ENCODE measurements at regions not wholly inside any gene's neighbourhood (a gene's known extent, or its start where the extent isn't known, plus 50 kb on each side); places are given as distances from the start of the nearest gene placed in this dataset.

DNA sequence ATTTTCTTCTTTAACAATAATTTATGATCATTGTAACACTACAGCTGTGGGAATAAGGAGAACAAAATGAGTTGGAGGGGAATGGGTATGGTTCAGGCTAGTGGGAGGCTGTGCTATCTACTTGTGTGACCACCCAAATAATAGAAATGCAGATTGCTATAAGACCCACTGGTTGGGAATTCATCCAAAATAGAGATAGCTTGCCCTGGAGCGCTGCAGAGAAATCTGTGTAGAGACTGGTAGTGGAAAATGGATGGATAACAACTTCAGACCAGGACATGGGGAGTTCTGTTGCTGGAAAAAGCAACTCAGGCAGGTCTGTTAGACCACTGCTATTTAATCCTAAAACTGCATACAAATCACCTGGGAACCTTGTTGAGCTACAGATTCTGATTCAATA, 137.1 kb upstream of the MKLN1 start:
- no peak for DNase-seq

DNA sequence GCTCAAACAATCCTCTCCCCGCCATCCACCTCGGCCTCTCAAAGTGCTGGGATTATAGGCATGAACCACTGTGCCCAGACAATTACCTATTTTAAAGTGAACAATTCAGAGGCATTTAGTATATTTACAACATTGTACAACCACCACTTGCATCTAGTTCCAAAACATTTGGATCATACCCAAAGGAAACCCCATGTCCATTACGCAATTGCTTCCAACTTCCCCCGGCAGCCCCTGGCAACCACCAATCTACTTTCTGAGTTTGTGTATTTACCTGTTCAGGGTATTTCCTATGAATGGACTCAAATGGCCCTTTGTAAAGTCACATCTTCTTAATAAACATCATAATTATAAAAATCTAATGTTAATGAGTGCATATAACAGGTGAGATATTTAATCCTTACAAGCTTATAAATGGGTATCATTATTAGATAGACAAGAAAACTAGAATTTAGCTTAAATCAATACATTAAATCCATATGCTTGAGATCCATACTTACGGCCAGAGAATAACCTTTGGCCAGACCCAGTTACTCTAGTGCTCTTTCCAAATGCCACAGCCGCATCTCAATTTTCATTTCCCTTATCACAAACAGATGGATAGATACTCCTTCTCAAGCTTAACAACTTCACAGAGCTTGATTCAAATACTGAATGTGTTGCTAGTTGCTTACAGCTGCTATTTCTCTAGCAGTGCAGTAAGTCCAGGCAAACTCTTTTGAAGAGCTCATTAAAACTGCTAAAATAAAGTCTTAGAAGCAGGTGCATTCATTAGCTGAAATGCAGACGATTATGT, 133.4 kb upstream of the MKLN1 start:
- DNase-seq = peak; percentile 30 to 45

DNA sequence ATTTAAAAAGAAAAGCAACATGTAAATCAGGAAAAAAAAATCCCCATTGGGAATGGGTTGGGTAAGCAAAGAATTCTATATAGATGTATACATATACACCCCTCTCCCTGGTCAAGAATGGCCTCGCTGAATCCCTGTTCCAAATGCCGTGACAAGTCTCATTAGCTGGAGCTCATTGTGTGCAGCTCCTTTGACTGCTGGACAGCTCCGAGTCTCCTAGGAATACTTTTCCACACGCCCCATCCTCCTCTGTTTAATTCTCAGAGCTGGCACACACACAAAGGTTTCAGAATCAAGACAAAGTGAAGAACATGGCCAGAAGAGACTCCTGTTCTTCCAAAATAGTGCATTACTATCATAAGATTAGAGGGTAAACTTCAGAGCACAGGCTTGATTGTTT, 130.9 kb upstream of the MKLN1 start:
- DNase-seq = no peak

DNA sequence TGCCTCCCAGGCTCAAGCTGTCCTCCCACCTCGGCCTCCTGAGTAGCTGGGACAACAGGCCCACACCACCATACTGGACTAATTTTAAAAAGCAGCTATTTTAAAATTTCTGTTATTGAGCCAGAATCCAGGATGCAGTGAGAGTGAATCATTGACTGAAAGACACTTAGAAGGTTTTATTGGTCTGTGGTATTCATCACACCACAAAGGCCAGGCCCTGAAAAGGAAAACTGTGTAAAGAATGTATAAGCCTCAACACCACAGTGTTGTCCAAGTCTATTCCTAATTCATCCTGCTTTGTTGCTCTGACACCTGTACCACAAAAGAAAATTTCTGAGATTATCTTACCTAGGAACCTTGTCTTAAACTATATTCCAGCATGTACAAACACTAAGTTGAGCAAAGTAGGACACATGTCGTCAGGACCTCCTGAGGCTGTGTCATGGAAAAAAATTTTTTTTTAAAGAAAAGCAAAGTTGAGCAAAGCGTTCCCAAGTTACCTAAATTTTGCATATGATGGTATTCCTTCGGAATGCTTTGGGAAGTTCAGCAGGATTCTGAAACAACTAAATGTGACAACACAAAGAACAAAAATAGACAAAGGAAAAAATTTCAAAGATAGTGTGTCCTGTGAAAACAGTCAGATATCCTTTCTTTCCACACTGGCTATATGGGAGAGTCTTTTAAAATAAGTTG, 129.6 kb upstream of the MKLN1 start:
- DNase-seq = no peak

DNA sequence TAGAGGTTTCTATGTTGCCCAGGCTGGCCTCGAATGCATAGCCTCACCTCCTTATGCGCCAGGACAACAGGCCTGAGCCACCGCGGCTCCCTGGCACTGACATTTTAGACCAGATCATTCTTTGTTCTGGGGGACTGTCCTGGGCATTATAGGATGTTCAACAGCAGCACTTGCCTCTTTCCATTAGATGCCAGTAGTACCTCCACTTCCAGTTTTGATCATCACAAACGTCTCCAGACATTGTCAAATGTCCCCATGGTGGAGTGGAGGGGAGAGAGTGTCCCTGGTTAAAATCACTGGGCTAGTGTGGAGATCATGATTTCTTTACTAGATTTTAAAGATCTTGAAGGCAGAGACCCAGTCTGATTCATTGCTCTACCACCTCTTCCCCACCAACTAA, 125.2 kb upstream of the MKLN1 start:
- no peak for DNase-seq

DNA sequence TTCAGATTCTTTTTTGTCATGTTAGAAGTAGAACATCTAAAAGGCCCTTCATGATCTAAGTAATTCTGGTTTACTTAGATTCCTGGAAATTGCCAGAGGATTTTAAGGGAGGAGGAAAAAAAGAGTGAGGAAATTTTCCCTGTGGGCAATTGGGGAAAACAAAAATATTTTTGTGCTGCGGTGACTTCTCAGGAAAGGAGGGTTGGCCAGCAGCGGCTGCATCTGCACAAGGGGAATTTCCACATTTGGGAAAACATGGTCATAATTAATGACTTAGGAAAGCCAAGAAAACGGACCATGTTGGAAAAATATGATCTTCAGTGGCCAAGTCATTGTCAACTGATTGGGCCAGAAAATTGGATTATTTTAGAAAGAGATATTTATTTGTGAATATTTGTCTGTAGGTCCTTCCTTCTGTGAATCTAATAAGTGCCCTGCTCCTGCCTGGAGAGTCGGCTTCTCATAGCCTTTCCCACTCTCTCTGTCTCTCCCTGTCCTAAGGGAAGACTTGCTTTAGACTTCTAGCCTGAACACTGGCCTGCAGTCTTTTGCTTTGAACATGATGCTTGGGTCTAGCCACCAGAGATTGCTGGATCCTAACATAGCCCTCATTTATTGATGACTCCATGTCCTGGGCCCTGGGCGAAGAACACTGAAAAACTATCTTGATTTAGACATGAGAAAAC, 124.2 kb upstream of the MKLN1 start:
- no peak for DNase-seq

DNA sequence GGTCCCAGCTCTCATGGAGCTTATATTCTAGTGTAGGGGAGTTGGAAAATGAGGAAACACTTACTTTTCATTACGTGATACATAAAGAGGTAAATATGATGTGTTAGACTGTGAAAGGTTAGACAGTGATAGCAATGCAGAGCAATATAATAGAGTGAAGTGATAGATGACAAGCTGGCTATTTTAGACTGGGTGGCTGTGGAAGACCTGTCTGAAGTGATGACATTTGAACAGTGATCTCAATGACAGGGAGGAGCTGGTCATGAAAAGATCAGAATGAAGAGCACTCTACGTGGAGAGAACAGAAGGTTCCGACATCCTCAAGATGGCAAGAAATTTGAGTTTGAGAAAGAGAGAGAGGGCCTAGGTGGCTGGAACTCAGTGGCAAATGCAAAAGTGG, 118.9 kb upstream of the MKLN1 start:
- no peak for DNase-seq

DNA sequence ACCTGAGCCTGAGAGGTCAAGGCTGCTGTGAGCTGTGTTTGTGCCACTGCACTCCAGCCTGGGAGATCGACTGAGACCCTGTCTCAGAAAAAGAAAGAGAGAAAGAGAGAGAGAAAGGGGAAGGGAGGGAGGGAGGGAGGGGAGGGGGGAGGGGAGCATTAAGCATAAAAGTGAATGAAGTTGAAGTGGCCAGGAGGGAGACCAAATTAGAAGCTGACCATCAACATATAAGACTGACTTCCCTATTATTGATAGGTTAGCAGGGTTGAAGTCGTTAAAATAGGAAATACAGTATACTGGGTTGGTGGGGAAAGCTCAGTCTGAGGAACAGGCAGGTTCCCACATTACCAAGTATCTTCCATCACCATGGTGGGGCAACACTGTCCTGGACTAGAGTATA, 117.1 kb upstream of the MKLN1 start:
- DNase-seq = no peak

DNA sequence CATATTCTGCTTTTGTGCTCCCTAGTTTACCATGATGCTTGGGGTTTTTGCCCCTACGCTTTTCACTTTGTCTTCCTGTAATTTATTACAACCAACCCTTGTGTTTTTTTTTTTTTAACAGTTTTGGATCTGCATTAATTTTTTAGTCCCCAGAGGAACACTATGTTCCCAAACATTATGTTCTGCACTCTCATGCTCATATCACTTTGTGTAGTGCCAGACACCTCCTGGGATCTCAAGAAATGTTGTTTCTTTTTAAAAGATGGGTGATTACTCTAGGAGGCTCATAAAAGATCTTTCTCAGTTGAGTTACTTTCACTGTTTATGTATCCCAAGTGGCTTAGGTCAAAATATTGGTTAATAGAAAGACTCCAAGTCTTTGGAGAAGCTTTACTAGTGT, 116.2 kb upstream of the MKLN1 start:
- DNase-seq = no peak

DNA sequence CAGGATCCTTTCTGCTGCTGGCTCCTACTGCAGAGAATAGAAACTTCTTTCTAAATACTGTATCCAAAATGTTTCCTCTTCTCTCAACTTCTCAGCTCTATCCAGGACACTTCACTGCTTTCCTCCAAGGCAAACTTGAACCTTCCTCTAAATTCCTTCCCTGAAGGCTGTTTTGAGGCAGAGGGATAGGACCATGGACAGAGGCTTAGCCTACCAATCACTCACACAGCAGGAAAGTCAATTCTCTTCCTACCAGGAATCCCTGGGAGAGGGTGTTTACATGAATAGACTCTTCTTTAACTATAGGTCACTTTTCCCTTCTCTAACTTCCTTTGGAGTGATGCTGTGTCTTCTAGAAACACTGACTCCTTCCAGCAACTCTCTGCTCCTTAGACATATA, 115.6 kb upstream of the MKLN1 start:
- DNase-seq = no peak

DNA sequence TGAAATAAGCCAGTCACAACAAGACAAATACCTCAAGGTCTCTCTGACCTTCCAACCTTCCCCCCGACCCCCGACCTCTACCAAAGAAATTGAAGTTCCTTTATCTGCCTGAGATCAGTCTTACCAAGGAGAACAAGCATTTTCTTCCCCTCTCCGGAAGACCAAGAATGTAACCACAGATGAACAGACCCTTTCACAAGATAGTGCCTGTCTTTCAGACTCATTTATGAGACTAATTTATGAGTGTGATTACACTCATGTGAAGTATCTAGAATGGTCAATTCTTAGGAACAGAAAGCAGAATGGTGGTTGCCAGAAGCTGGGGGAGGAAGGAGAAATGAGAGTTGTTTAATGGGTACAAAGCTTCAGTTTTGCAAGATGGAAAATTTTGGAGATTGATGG, 108.9 kb upstream of the MKLN1 start:
- peak; percentile 63 to 70 for DNase-seq

DNA sequence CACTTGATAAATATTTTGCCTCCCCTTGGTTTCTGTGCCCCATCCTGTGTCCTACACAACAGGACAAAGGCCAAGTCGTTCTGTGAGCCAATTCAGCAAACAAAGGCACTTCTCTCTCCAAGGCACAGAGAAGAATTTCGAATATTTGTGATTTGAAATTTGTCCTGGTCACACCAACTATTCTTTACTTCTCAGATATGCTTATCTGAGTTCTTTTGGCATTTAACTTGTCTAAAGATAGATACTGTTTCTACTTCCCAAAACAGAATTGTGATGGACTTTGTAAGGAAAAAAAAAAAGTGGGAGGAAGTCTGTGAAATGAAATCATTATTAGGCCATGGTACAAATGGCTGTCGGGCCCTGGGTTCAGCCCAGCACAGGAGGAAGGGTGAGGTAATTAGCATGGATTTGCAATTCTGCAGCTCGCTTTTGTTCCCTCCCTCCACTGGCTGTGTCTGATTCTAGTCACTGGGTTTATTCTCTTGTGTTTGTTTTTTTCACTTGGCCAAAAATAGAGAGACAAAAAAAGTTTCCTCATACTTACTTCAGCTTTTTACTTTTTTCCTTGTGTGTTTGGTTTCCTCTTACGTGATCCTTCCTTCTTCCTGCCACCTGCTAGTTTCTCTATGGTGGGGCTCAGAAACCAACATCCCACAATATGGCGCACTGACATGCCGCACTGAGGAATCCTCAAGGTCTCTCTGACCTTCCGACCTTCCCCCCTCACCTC, 108.2 kb upstream of the MKLN1 start:
- DNase-seq = peak; percentile 64 to 78

DNA sequence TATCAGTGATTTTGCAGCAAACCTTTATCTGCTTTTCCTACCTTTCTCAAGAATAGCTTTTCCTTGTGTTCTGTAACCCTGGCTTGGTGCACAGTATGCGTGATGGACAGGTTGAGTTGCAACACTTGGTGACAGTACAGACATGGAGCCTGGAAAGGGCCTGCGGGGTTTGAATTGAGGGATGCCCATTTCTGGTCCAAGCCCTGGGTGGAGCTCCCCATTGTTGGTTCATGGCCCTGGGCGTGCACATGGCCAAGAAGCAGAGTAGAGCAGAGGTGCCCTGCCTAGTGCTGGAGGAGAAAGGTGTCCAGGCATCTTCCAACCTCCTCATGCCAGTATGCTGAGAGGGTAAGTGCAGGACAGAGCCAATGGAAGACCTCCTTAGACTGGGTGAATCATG, 106.6 kb upstream of the MKLN1 start:
- DNase-seq = no peak

DNA sequence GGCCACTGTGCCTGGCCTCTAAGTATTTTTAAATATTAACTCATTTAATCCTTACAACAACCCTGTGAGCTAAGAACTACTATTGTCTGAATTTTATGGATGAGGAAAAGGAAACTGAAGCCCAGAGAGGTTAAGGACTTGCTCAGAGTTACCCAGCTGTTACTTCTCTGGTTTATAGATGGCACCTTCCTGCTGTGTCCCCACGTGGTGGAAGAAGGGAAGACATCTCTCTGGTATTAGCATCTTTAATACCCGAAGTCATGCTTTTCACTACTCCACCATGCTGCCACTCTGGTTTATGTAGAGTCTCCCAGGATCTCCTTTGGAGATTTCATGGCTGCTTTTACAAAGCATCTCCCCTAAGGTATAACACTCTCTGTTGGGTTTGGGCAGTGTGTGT, 105.5 kb upstream of the MKLN1 start:
- no peak for DNase-seq

DNA sequence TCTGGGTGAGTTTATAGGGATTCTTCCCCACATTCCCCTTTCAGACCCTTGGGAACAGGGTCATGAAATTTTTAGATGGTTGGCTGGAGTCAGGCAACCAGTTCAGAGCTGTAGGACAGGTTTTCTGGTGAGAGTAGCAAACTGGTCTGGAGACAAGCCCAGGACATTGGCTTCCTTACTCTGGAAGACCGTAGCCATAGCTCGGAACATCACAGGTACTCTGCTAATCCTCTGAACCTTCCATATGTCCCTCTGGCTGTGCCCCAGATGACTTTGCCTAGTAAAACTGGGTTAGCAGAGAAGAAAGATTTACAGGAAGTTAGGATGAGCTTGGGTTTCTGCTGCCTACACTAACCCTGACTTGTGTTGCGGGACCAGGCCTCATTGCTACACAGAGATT, 104.5 kb upstream of the MKLN1 start:
- no peak for DNase-seq

DNA sequence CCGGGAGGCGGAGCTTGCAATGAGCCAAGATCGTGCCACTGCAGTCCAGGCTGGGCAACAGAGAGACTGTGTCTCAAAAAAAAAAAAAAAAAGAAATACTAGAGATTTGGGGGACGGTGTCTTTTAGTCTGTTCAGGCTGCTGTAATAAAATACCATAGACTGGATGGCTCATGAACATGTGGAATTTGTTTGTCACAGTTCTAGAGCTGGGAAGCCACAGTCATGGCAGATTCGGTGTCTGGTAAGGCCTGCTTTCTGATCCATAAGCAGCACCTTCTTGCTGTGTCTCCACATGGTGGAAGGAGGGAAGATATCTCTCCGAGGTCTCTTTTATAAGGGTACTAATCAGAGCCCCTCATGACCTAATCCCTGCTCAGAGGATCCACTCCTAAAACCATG, 102.7 kb upstream of the MKLN1 start:
- DNase-seq = no peak

DNA sequence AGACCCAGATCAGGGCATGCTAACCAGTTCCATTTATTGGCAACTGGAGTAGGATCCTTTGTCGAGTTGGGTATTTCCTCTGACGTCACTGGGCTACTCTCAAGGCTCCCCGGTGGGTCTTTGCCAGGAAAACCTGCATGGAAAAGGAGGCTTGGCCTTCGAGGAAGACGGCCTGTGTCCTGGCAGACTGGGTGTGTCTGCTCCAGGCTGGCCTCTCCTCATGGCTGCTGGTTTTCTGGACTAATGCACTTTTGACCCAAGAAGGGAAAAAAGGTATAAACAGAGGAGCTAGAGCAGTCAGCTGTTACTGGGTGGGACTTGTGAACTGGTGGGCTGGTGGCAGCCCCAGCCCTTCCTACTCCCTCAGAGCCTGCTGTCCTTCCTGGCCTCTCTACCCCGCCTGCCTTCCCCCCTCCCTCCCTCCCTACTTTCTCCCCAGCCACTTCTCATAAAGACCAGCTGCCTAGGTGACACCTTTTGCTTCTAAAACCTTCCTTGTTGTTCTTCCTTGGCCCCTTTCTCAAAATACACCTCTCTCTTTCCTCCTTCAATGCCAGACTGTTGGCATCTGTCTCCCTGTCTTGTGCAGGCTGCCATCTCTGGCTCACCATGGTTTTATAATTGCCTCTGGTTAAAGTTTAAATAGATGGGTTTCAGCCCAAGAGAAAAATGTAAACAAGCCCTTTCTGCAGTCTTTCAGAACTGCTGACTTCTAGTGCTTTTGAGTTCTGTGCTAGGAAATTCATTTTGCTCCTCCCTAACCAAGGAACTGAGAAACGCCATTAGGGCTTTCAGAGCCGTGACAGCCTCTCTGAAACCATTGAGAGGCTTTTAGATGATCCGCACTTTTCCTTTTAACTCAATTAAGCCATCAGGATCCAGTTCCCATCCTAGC, 101.8 kb upstream of the MKLN1 start:
- no peak for DNase-seq

DNA sequence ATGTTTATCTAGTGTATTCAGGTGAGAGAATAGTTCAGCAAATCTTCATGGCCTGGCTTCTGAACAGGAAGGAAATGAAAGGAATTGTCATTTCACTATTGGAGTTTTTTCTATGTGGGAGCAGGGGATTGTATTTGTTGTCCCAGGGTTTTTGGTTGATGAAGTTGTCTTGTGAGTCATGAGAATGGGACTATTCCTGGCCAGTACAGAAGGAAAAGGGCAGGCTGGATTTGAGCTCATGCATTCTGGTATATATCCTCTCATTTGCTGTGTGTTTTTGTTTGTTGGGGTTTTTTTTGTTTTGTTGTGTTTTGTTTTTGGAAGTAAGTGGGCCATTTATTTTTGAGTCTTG, 101.2 kb upstream of the MKLN1 start:
- no peak for DNase-seq

DNA sequence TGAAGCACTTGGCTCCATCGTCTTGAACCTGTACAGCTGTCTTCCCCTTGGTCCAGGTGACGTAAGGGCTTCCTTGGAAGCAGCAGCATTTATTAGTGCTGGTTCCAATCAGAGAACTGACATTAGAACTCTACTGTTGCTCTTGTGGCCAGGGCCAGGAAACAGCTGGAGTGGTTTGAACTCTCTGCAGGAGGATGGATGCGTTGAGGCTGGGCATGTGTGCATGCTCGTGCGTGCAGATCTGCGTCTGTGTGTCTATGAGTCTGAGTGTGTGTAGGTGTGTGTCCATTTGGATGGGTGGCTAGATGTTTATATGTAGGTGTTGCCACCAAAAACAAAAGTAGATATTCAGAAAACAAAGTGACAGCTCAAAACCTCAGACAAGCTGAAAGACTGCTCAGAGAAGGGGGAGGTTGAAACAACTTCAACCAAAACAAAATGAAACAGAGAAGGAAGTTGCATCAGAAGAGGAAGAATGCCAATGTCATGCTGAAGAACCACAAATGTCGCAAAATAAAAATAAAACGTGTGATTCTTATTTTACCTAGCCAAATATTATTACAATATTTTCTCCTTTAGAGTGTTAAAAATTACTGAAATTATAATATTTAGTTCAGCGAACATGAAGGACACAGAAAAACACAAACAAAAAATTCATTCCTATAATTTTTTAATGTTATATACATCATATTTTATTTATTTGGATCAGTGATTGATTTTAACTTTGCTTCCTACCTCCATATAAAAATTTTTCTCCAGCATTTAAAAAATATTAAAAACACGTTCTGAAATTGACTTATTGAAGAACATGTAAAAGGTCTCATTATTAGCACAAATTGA, 96.1 kb upstream of the MKLN1 start:
- DNase-seq = peak; percentile 64 to 71

DNA sequence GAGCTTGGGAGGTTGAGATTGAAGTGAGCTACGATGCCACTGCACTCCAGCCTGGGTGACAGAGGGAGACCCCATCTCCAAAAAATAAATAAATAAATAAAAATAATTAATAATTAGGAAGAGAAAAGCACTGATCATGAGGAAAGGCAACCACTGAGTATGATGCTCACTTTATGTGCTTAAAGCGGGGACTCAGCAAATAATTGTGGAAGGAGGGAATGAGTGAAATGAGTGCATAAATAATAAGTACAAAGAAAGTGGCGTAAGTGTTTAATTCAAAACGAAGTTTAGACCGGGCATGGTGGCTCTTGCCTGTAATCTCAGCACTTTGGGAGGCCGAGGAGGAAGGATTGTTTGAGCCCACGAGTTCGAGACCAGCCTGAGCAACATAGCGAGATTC, 94.9 kb upstream of the MKLN1 start:
- no peak for DNase-seq

DNA sequence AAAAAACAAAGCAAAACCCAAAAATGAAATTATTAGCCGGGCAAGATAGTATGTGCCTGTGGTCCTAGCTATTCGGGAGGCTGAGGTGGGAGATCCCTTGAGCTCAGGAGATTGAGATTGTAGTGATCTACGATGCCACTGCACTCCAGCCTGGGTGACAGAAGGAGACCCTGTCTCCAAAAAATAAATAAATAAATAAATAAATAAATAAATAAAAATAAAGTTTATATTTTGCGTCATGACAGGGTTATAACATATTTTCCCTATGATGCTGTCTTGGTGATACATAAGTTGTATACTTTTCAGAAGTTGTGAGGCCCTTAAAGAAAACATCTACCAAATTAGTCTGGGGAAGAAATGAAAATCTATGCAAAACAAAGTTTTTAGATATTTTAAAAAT, 94.5 kb upstream of the MKLN1 start:
- DNase-seq = no peak
